Glomerular visceral epithelial cell (primary cell): ENCODE measurements at regions not wholly inside any gene's neighbourhood (a gene's known extent, or its start where the extent isn't known, plus 50 kb on each side); places are given as distances from the start of the nearest gene placed in this dataset.

Experiments used
- DNase-seq: peaks from one replicate; pipeline ENCODE4 v3.0.0-alpha.2; 2016; ENCODE audit errors: extremely low spot score

DNA sequence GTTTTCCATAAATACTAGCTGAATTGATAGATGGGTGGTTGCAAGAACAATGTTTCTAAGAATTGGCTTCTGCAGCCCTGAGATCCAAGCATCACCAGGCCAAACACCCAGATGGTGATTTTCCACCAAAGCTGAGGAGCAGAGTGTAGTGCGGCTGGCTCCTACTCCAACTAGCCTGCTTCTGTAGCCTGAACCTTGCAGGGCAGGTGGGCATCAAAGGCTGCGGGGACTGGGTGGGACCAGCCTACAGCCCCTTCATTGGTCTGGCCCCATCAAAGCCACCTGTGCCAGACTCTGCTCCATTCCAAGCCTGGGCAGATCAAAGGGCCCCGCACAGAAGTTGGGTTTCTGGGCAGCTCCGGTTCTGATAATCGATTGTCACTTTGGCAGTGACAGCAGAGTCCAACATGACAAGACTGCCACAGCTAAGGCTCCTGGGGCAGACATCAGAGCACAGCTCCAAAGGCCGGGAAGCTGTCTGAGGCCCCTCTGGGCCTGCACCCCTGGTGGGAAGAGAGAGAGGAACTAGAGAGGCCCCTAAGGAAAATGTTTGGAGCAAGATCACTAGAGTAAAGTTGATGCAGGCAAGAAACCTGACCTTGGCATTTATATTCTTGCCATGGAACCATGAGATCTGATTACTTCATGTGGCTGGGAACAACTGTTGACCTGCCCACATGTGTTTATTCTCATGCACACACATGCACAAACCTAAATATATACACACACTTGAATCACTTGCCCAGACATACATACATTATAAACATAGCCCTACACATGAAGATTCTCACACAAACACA lies 582.9 kb downstream of the INSC start:
- DNase-seq, result no peak

DNA sequence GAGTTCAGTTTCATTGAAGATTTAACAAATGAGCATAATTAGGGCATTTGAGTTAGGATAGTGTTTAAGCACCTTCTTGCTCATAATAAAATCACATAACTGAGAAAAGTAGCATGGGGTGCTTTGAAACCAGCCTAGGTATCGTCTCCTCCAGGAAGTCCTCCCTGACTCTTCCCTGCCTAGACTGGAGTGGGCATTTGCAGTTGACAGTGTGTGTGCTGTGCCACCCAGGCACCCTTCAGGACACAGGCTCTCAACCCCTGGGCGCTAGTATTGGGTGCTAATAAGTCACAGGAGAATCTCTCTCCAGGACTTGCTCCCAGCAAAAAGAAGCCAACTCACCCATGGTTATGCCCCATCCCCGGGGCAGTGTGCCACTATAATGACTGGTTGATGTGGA lies 584.1 kb downstream of the INSC start:
- no peak for DNase-seq

DNA sequence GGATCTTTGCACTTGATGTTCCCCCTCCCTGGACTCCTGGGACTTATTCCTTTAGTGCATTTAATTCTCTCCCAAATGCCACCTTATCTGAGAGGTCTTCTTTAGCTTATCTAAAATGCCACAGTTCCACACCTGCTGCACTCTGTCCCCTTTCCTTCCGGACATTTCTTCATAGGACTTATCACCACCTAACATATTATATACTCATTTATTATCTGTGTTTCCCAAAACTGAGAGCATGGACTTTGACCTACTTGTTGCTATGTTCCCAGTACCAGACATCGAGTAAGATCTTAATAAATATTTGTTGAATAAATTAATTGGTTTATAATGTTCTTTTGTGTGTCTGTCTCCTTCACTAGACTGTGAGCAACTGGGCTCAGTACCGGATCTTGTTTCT lies 585.3 kb downstream of the INSC start:
- DNase-seq, result no peak

DNA sequence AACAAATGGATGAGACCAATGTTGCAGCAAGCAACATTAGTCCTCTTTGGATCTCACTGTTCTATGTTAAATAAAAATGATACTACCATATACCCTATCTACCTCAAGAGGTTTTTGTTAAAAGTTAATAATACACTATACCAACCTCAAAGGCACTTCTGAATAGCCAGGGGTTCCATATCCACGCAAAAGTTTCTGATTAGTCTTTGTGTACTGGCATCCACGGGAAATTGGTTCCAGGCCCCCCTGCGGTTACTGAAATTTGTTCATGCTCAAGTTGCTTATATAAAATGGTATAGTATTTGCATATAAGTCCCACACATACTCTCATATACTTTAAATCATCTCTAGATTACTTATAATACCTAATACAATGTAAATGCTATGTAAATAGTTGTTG lies 585.7 kb downstream of the INSC start:
- no peak for DNase-seq

DNA sequence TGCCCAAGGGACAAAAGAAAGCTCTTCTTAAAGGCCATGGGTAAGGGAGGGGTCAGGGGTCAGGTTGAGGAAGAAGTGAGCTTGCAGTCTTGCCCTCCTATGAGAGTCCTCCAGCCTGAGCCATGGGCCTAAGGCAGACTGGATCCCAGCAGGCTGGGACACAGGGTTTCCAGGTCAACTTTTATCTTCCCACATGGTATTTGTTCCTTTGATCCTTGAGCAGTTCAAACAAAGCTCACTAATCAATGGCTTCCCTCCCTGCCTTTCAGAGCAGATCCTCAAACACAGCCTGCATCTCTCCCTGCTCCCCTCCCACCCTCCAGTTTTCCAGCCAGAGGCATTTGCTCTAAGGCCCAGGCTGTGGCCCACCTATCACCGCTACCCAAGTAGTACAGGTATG lies 589.3 kb downstream of the INSC start:
- DNase-seq, result no peak

DNA sequence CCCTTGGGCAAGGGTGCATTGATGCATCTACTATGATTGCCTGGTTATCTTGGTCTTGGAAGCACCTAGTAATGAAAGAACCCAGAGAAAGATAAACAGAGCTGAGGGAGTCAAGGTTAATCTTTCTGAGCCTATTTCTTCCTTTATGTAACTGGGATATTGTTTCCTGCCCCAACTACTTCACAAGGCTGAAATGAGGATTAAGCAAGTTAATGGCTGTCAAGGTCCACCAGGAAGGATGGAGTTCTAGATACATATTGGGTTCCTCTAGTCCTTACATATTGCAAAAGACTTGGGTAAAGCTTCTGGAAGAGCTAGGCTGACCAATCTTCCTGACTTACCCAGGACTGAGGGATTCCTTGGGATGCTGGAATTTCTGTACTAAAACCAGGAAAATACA lies 589.8 kb downstream of the INSC start:
- no peak for DNase-seq

DNA sequence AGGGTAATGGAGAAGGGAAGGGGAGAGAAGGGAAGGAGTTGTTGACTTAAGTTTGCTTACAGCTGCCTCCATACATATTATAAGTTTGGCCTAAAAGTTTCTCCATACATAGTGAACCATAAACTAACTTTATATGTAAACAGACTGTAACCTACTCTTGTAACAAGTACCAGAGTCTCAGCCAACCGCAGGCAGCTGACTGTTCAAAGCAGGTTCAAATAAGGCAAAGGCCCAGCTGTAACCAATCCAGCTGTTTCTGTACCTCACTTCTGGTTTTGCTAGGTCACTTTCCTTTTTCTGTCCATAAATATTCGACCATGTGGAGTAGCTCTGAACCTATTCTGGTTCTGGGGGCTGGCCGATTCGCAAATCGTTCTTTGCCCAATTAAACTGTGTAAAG lies 591.2 kb downstream of the INSC start:
- DNase-seq, result no peak

DNA sequence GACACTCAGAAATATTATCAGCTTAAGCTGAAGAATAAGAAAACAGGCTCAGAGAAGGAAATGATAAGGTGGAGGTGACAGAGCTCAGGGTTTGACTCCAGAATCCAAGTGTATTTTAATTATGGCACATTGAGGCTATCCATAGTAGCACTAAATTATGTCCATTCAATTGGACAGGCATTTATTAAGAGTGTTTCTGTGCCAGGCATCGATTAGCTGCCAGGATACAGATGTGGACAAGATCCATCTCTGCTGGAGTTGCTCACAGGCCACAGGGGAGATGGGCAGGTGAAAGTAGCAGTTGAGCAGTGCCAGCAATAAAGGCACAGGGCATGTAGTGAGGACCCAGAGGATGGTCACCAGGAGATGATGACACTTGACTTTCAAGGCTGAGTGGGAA lies 592.5 kb downstream of the INSC start:
- DNase-seq, result no peak

DNA sequence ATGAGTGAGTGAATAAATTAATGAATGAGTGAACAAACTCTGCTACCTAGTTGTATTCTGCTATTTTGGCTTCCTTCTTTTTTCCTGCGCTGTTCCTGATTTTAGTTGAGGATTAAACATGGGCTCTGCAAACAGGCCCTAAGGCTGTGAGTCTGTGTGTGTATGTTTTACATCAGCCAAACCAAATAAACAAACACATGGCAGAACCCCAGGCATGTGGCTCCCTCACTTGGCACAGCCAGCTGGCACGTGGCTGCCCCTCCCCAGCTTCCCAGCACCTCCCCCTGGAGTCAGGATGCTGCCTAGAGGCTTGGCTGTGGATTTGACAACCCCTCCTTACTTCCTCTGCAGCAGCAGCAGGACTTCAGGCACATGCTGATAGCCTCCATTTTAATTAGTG lies 593.2 kb downstream of the INSC start:
- no peak for DNase-seq

DNA sequence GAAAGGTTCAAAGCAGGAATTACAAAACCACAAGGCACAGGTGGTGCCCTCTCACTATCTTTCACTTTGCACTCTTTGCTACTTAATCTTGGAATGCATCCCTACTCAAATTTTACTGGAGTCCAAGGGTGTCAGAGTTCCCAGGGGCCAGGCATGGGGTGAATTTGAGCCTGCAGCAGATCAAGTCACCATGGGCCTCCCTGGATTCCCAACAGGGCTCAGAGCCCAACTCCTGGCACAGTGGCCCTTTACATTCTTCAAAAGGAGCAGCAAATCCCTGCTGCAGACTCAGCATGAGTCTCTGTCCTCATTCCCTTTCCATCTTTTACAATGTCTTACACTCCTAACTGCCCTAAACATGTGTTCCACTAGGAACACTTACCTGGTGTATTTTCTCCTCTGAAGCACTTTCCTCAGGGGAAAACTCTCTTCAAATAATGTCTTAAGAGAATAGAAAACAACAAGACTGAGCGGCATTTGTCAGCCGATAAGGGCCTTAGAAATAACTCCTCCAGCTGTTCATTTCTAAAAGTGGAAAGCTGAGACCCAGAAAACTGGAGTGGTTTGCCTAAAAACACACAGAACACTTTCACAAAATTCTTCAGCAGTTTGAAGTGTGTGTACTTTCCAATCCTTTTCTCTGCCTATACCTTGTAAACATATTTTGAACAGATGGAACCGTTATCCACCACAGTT lies 596.0 kb downstream of the INSC start:
- no peak for DNase-seq

DNA sequence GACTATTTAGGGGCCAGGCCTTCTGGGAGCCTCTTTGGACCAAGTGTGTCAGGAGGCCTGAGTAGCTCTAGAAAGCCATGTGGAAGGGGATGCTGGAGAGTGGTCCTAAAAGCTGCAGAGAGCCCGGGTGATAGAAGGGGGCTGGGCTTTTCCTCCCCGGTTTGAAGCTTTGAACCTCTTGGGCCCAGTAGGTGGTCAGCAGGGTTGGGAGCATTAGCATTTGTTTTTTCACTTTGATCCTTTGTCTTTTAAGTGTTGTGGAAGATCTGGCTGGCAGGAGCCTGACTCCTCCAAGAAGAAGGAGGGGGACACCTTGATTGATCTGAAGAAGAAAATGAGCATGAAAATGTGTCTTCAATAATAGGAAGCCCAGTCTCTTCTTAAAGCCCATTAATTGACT lies 596.6 kb downstream of the INSC start:
- no peak for DNase-seq

DNA sequence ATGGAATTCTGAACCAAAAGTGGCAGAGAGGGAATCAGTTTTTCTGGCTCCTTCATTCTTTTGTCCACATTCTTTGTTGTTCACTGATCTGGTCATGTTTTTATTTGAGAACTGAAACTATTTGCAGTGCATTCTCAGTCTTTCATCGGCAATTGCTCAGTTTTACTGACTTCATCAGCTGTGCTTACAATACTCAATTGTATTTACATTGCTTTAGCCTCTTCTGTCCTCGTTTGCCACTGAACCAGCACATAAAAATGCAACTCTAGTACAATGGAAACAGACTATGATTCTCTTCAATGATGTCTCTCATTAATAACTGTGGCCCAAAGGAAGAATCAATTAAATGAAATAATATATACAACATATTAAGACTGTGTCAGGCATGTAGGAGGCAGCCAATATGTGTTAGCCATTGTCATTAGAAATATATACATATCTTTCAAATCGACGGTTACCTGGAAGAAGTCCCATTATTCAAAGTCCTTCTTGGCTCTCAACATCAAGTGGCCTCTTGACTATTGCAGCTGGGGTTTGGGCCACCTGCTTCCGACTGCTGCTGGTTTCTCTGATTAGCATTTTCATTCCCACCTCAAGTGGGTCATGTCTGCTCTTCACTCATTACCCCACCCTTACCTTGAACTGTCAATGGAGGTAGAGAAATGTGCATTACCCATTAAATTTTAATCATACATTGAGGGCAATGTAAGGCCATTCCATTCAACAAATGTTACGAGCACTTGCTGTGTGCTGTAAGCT lies 600.1 kb downstream of the INSC start:
- no peak for DNase-seq

DNA sequence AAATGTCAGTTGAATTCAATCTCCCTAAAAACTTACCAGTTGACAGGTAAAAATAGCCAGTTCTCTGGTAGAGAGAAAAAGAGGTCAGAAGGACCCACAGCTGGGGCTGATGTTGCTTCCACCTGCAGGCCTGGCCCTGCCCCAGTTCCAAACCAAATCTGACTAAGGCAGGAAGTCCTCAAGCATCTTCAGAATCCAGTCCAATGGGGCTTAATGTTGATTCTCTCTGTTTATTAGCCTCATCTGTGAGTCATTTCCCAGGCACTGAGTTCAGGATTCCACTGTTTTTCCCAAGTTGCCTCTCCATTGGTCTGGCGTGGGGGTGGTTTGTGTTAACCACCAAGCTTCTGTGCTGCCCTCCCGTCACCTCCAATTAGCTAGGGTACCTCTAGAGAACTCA lies 601.8 kb downstream of the INSC start:
- DNase-seq, result no peak

DNA sequence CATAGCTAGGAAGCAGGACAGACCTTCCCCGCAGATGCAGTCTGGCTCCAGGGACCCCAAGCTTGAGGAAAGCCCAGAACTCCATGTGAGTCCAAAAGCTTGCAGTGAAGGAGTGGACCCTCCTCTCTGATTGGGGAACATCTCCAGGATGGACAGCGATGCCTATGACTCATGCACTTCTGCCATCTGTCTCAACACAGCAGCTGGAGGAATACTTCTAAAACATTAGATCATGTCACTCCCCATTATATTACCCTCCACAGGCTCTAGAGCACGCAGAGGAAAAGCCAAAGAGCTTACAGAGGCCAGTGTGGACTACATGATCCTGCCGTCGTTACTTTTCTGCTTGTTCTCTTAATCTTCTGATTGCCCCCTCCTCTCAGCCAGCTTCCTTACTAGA lies 605.7 kb downstream of the INSC start:
- DNase-seq, result no peak

DNA sequence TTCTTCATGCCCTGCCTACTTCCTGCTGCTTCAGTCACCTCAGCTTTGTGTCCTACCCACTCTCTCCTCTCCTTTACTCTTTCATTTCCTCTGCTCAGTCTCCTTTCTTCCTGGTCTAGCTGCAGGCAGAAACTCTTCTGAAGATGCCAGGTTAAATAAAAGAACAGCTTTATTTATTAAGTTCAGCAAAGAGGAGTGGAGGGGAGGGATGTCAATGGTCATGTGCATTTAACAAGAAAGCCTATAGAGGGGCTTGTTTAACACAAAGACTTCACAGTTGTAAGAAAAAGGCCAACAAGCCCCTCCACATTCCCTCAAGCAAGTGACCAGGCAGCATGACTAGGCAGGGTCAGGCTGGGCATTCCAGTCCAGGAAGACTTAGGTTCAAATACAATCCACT lies 609.2 kb downstream of the INSC start:
- DNase-seq, result no peak

DNA sequence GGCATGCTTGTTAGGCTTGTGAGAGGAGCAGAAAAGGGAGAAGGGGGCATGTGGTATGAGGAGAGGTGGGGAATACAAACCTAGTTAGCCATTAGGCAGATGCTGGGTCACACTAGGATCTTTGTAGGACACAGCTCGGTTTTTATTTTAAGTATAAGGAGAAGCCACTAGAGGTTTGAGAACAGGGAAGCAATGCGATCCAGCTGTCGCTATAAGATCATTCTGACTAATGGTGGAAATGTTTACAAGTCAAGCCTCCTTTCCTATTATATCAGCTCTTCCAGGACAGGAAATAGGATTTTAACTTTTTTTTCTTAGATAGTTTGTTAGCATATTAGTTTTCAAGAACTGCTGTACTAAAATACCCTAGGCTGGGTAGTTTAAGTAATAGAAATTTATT lies 609.9 kb downstream of the INSC start:
- DNase-seq, result no peak

DNA sequence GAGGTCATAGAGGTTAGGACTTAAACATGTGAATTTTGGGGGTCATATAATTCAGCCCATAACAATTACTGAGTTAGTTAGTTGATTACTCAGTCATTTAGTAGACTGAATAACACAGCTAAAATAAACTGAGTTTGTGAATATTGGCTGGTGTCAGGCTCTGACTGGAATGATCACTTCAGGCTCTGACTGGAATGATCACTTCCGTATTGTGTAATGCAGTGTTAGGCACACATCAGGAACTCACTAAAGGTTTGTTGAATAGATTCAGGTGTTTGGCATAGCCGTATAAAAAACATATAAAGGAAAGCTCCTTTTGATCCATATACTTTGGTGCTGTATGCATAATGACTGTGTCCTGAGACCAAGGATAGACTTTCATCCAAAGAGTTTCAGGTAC lies 610.5 kb downstream of the INSC start:
- no peak for DNase-seq

DNA sequence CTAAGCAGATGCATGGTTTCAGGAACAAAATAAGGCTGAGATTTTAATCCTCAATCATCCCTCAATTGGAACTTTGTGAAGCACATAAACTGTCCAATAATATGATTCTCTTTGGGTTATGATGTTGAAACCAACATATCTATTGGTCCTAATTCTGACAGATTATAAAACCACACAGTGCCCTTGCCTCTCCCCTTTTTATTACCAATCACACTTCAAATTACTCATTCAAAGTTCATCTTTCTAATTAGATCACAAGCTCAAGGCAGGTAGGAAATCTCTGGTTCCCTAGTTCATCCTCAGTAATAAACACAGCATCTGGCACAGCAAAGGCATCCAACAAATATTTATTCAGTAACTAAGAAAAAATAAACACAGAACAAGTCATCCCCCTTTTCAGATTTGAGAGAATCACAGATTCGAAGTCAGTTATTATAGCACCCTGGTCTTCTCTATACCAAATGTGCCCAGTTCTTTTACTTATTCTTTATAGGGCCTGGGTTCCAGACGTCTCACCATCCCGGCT lies 611.6 kb downstream of the INSC start:
- no peak for DNase-seq

DNA sequence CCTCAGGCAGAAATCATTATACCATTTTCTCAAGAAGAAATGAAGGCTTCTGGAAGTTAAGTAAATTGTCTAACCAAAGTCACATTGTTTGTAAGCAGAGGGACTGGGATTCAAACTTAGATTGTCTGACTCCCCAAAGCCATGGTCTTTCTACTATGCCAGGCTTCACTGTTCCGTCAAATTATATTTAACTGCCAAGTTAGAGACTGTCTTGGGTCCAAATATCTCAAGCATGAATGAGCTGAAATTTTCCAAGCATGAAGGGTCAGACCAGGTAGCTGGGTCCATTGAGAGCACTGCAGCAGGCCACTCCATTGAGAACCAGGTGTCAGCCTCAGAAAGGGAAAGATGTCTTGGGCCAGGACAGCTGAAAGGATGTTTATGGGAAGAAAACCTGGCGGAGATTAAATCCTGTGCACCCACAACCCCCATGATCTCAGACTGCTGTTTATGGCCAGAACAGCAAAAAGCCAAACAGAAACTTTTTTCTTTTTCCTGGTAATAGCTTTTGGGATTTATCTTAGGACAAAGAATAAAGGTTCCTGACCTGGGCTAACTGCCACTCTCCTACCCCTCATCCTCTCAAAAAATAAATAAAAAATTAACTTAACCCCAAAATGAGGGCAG lies 612.3 kb downstream of the INSC start:
- DNase-seq, result no peak

DNA sequence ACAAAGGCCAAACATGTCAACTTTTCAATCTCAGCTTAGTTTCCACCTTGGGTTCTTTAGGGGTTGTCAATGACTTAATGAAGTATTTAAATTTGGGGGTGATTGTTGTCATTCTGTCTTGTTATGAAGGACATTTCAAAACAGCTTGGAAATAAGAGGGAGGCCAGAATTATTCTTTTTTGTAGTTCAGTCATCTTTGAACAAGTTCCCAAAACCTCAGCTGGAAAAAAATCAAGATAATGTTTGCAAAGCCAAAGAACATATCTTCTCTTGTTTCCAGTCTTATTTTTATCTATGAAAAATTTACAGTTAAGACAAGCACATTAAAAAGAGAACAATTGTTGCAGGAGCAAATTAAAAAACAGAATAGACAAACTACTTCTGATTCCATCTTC lies 612.8 kb downstream of the INSC start:
- DNase-seq, result no peak

DNA sequence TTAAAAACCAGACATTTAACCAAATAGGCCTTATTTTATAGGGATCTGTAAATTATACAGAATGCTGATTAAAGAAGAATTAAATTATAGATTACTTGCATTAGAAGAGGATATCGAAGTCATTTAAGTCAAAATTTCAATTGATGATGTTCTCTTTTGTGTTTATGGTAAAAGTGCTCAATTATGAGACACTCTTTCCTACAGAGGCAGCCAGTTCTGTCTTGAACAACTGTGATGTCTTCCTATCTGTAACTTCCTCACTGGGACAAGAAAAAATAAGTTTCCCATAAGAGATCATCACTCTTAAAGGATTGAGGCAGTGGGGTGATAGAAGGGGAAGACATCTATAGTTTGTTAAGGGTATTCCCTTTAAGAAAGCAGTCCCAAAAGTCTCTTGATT lies 613.5 kb downstream of the INSC start:
- DNase-seq, result no peak

DNA sequence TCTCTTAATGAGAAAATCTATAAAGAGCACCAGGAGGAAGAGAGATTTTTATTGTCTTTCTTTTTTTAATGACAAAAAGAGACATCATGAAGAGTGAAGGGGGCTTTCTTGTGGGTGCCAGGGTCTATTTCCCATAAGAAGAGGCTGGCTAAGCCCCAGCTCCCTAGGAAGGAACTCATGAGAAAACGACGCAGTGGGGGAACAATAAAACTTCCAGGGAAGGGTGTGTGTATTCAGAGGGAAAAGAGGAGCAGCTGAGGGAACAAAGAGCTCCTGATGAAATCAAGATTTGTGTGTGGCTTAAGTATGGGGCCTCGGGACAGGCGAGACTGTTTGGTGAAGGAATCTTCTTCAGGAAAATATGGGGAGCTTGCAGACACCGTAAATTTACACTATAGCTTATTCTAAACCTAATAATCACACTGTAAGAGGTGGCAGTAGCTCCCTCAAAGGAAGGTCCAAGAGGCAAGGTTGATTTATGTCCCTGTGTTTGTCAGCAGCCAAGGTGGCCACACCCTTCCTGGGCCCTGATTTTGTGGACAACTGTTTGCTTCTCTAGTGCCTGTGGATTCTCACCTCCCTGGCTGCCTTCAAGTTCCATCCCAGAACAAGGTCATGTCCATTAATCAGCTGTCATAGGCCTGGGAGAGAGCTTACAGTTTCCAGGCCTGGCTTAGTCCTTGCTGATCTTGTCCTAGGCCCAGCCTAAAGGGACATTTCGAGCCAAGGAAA lies 615.7 kb downstream of the INSC start:
- DNase-seq, result no peak
